GM12864 (cell line): ENCODE measurements at regions not wholly inside any gene's neighbourhood (a gene's known extent, or its start where the extent isn't known, plus 50 kb on each side); places are given as distances from the start of the nearest gene placed in this dataset.

Experiments used
- DNase-seq: peaks from one replicate; pipeline ENCODE4 v3.0.0-alpha.2; 2011; ENCODE audit warnings: low read depth
- H3K4me3 ChIP-seq: 2 replicates; pipeline ENCODE4 v1.5.1; 2011; ENCODE audit warnings: mild to moderate bottlenecking, low read depth, low read length, control low read depth
- TF ChIP-seq, protein P1 (sequence below): IDR thresholded peaks from 2 replicates; pipeline ENCODE4 v1.5.1; 2011; ENCODE audit warnings: low read depth, mild to moderate bottlenecking, moderate library complexity, low read length, control low read depth, inconsistent platforms; ENCODE audit errors: missing control alignments

- TF ChIP-seq, protein P1, sequence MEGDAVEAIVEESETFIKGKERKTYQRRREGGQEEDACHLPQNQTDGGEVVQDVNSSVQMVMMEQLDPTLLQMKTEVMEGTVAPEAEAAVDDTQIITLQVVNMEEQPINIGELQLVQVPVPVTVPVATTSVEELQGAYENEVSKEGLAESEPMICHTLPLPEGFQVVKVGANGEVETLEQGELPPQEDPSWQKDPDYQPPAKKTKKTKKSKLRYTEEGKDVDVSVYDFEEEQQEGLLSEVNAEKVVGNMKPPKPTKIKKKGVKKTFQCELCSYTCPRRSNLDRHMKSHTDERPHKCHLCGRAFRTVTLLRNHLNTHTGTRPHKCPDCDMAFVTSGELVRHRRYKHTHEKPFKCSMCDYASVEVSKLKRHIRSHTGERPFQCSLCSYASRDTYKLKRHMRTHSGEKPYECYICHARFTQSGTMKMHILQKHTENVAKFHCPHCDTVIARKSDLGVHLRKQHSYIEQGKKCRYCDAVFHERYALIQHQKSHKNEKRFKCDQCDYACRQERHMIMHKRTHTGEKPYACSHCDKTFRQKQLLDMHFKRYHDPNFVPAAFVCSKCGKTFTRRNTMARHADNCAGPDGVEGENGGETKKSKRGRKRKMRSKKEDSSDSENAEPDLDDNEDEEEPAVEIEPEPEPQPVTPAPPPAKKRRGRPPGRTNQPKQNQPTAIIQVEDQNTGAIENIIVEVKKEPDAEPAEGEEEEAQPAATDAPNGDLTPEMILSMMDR, result no peak
- DNase-seq, result no peak
- H3K4me3 ChIP-seq, result no peak overlapping the region
Observed at GRCh38 chr18:64710105-64710861, 561.4 kb upstream of the LINC00305 start.

GRCh38 chr18:64707052-64707451 is 558.2 kb upstream of the LINC00305 start:
- H3K4me3 ChIP-seq, result no peak overlapping the region
- DNase-seq, result no peak
- TF ChIP-seq, protein P1, result no peak

DNA sequence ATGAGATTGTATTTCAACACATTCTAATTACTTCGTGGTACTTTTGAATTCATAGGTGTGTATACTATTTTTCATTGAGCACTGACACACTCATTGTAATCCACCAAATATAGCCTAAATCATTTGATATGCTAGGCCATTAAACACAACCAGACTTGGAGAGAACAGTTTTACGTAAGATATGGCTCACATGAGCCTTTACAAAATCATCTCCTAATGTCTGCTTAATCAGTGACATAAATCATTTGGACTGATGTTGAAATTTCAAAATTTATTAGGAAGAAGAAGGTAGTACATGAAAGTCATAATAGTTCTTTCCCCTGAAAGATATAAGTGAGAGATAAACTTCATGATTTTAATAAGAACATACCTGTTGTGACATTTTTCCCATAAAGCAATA is 550.2 kb upstream of the LINC00305 start:
- TF ChIP-seq, protein P1, result no peak
- no peak overlapping the region for H3K4me3 ChIP-seq
- DNase-seq, result no peak

GRCh38 chr18:64695851-64696553 is 547.1 kb upstream of the LINC00305 start:
- TF ChIP-seq, protein P1, result no peak
- no peak overlapping the region for H3K4me3 ChIP-seq

GRCh38 chr18:64693766-64694165 is 544.9 kb upstream of the LINC00305 start:
- no peak for DNase-seq
- TF ChIP-seq, protein P1, result no peak
- no peak overlapping the region for H3K4me3 ChIP-seq

More at GRCh38 chr18:64695851-64696553, 547.1 kb upstream of the LINC00305 start:
- no peak for DNase-seq

GRCh38 chr18:64692826-64693225 is 543.9 kb upstream of the LINC00305 start:
- no peak for DNase-seq
- TF ChIP-seq, protein P1, result no peak
- H3K4me3 ChIP-seq, result no peak overlapping the region
